ENCODE measurements at regions not wholly inside any gene's neighbourhood (a gene's known extent, or its start where the extent isn't known, plus 50 kb on each side); places are given as distances from the start of the nearest gene placed in this dataset.

- TF ChIP-seq, protein P1, sequence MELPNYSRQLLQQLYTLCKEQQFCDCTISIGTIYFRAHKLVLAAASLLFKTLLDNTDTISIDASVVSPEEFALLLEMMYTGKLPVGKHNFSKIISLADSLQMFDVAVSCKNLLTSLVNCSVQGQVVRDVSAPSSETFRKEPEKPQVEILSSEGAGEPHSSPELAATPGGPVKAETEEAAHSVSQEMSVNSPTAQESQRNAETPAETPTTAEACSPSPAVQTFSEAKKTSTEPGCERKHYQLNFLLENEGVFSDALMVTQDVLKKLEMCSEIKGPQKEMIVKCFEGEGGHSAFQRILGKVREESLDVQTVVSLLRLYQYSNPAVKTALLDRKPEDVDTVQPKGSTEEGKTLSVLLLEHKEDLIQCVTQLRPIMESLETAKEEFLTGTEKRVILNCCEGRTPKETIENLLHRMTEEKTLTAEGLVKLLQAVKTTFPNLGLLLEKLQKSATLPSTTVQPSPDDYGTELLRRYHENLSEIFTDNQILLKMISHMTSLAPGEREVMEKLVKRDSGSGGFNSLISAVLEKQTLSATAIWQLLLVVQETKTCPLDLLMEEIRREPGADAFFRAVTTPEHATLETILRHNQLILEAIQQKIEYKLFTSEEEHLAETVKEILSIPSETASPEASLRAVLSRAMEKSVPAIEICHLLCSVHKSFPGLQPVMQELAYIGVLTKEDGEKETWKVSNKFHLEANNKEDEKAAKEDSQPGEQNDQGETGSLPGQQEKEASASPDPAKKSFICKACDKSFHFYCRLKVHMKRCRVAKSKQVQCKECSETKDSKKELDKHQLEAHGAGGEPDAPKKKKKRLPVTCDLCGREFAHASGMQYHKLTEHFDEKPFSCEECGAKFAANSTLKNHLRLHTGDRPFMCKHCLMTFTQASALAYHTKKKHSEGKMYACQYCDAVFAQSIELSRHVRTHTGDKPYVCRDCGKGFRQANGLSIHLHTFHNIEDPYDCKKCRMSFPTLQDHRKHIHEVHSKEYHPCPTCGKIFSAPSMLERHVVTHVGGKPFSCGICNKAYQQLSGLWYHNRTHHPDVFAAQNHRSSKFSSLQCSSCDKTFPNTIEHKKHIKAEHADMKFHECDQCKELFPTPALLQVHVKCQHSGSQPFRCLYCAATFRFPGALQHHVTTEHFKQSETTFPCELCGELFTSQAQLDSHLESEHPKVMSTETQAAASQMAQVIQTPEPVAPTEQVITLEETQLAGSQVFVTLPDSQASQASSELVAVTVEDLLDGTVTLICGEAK (IDR thresholded peaks at IDR 0.05) = no peak
- TF ChIP-seq, protein P1 (CRISPR knock-in tag; IDR thresholded peaks at IDR 0.05) = no peak
- TF ChIP-seq, protein P2, sequence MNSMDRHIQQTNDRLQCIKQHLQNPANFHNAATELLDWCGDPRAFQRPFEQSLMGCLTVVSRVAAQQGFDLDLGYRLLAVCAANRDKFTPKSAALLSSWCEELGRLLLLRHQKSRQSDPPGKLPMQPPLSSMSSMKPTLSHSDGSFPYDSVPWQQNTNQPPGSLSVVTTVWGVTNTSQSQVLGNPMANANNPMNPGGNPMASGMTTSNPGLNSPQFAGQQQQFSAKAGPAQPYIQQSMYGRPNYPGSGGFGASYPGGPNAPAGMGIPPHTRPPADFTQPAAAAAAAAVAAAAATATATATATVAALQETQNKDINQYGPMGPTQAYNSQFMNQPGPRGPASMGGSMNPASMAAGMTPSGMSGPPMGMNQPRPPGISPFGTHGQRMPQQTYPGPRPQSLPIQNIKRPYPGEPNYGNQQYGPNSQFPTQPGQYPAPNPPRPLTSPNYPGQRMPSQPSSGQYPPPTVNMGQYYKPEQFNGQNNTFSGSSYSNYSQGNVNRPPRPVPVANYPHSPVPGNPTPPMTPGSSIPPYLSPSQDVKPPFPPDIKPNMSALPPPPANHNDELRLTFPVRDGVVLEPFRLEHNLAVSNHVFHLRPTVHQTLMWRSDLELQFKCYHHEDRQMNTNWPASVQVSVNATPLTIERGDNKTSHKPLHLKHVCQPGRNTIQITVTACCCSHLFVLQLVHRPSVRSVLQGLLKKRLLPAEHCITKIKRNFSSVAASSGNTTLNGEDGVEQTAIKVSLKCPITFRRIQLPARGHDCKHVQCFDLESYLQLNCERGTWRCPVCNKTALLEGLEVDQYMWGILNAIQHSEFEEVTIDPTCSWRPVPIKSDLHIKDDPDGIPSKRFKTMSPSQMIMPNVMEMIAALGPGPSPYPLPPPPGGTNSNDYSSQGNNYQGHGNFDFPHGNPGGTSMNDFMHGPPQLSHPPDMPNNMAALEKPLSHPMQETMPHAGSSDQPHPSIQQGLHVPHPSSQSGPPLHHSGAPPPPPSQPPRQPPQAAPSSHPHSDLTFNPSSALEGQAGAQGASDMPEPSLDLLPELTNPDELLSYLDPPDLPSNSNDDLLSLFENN (IDR thresholded peaks at IDR 0.05; ENCODE audit: low read depth in 2 of 2, low read length in 2 of 2) = no peak
- TF ChIP-seq HNRNPUL1 (IDR thresholded peaks at IDR 0.05; ENCODE audit: low read length) = no peak
These were observed 271.7 kb upstream of the FSIP2 start (continued) for GRCh38 chr2:185466915-185467314.
